WTC11 (cell line): ENCODE measurements at regions not wholly inside any gene's neighbourhood (a gene's known extent, or its start where the extent isn't known, plus 50 kb on each side); places are given as distances from the start of the nearest gene placed in this dataset.

Experiments
- ATAC-seq: fragments of 200-7000 bp; cut with Tn5 transposase; 2 replicates; pipeline ENCODE4 v1.10.0; 2021; ENCODE audit warnings: mild to moderate bottlenecking, moderate library complexity
- CTCF ChIA-PET: fragments of 300-600 bp; sonication (Branson Sonifier 250); formaldehyde crosslinking; loops from one replicate; lab custom pipeline; 2021; ENCODE audit warnings: antibody characterized with exemption; lab: Charles Lee
- POLR2A ChIA-PET: fragments of 350-600 bp; sonication (Branson Sonifier 250); formaldehyde crosslinking; loops from one replicate; lab custom pipeline; 2021; ENCODE audit warnings: antibody characterized with exemption; lab: Charles Lee
- DNase-seq: peaks from one replicate; pipeline ENCODE4 v3.0.0; 2021; ENCODE audit warnings: low spot score
- H3K27ac Mint-ChIP-seq: 2 replicates; pipeline ENCODE4 v1.8.0; 2021; ENCODE audit warnings: mixed read lengths
- H3K27me3 Mint-ChIP-seq: 2 replicates; pipeline ENCODE4 v1.8.0; 2021; ENCODE audit warnings: low read depth, mild to moderate bottlenecking, moderate library complexity, mixed read lengths
- H3K36me3 Mint-ChIP-seq: 2 replicates; pipeline ENCODE4 v1.8.0; 2021; ENCODE audit warnings: mixed read lengths
- H3K4me1 Mint-ChIP-seq: 2 replicates; pipeline ENCODE4 v1.8.0; 2022; ENCODE audit warnings: mixed read lengths
- H3K4me3 Mint-ChIP-seq: 2 replicates; pipeline ENCODE4 v1.8.0; 2021; ENCODE audit warnings: mild to moderate bottlenecking, moderate library complexity, mixed read lengths
- H3K9me3 Mint-ChIP-seq: 2 replicates; pipeline ENCODE4 v1.8.0; 2021; ENCODE audit warnings: mixed read lengths
- CREM ChIP-seq: sonication (generic); formaldehyde crosslinking; IDR thresholded peaks from 2 replicates; pipeline ENCODE4 v1.8.1; 2022; ENCODE audit warnings: mild to moderate bottlenecking, missing genetic modification reagents, moderate library complexity
- MXD4 ChIP-seq: fragments of 250-450 bp; sonication (Bioruptor Pico); IDR thresholded peaks from 2 replicates; pipeline ENCODE4 v1.8.0; 2021; ENCODE audit warnings: mild to moderate bottlenecking, moderate library complexity, borderline replicate concordance
- NFATC4 ChIP-seq: fragments of 250-450 bp; sonication (Bioruptor Pico); IDR thresholded peaks from 2 replicates; pipeline ENCODE4 v1.9.0; 2021; ENCODE audit warnings: mild to moderate bottlenecking
- RELA ChIP-seq: sonication (generic); formaldehyde crosslinking; IDR thresholded peaks from 2 replicates; pipeline ENCODE4 v1.8.1; 2022; ENCODE audit warnings: missing genetic modification reagents, mild to moderate bottlenecking, borderline replicate concordance
- RORB ChIP-seq: fragments of 250-450 bp; sonication (Bioruptor Pico); IDR thresholded peaks from 2 replicates; pipeline ENCODE4 v1.9.0; 2021; ENCODE audit warnings: mild to moderate bottlenecking
- SP1 ChIP-seq: sonication (generic); formaldehyde crosslinking; conservative IDR thresholded peaks from 2 replicates; pipeline ENCODE4 v1.8.1; 2022; ENCODE audit warnings: missing genetic modification reagents
- ZNF138 ChIP-seq: sonication (generic); formaldehyde crosslinking; conservative IDR thresholded peaks from 2 replicates; pipeline ENCODE4 v1.8.1; 2022; ENCODE audit warnings: mild to moderate bottlenecking, moderate library complexity, missing genetic modification reagents
- ZNF219 ChIP-seq: sonication (generic); formaldehyde crosslinking; IDR thresholded peaks from 2 replicates; pipeline ENCODE4 v1.8.0; 2023; ENCODE audit warnings: missing genetic modification reagents, mild to moderate bottlenecking, borderline replicate concordance
- ZNF232 ChIP-seq: sonication (generic); formaldehyde crosslinking; IDR thresholded peaks from 2 replicates; pipeline ENCODE4 v1.8.0; 2022; ENCODE audit warnings: mild to moderate bottlenecking, missing genetic modification reagents
- ZNF317 ChIP-seq: sonication (generic); formaldehyde crosslinking; IDR thresholded peaks from 2 replicates; pipeline ENCODE4 v1.8.1; 2023; ENCODE audit warnings: low read depth, mild to moderate bottlenecking, moderate library complexity, missing genetic modification reagents, borderline replicate concordance
- ZNF396 ChIP-seq: fragments of 250-450 bp; sonication (Bioruptor Pico); IDR thresholded peaks from 2 replicates; pipeline ENCODE4 v1.8.0; 2021; ENCODE audit warnings: mild to moderate bottlenecking, moderate library complexity, borderline replicate concordance
- ZNF423 ChIP-seq: fragments of 250-450 bp; sonication (Bioruptor Pico); IDR thresholded peaks from 2 replicates; pipeline ENCODE4 v2.1.2; 2022; ENCODE audit warnings: mild to moderate bottlenecking, moderate library complexity
- TF ChIP-seq, protein P1 (sequence below): sonication (generic); formaldehyde crosslinking; IDR thresholded peaks from 2 replicates; pipeline ENCODE4 v1.8.1; 2023; ENCODE audit warnings: mild to moderate bottlenecking, missing genetic modification reagents, moderate library complexity
- TF ChIP-seq, protein P2 (sequence below): sonication (generic); formaldehyde crosslinking; IDR thresholded peaks from 2 replicates; pipeline ENCODE4 v1.8.0; 2023; ENCODE audit warnings: missing genetic modification reagents
- TF ChIP-seq, protein P3 (sequence below): sonication (generic); formaldehyde crosslinking; IDR thresholded peaks from 2 replicates; pipeline ENCODE4 v1.8.0; 2023; ENCODE audit warnings: mild to moderate bottlenecking, missing genetic modification reagents
- TF ChIP-seq, protein P4 (sequence below): sonication (generic); formaldehyde crosslinking; IDR thresholded peaks from 2 replicates; pipeline ENCODE4 v1.8.1; 2022; ENCODE audit warnings: low read depth, mild to moderate bottlenecking, moderate library complexity, missing genetic modification reagents, borderline replicate concordance
- TF ChIP-seq, protein P5 (sequence below): fragments of 250-450 bp; sonication (Bioruptor Pico); IDR thresholded peaks from 2 replicates; pipeline ENCODE4 v1.9.0; 2021; ENCODE audit warnings: mild to moderate bottlenecking
- TF ChIP-seq, protein P6 (sequence below): fragments of 250-450 bp; sonication (Bioruptor Pico); IDR thresholded peaks from 2 replicates; pipeline ENCODE4 v1.9.0; 2021; ENCODE audit warnings: moderate library complexity, mild to moderate bottlenecking, inconsistent platforms, borderline replicate concordance

DNA sequence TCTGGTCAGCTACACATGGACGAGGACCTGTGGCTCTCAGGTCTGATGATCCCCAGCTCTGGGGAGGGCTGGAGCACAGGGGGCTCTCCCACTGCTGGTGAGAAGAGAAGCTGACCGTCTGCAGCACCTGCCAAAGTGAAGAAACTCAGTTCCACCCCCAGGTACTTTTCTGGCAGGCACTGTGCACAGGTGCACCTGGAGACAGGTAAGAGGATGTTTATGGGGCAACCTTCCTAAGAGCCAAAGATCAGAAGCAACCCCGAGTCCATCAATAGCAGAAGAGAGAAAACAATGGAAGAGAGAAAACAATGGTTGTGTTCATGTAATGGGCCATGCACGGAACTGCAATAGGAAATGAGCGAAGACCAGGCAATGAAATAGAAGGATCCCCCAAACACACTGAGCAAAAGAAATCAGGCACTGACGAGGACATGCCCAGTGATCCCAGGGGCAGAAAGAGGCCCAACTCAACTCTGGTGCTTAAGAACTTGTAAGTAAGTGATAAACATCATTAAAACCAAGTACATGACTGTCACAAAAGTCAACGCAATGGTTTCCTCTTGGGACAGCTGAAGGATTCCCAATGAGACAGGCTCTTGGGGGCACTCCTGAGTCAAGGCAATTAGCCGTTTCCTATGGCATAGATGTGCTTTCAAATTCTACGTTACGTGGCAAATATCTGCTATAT, 95.0 kb upstream of the ALDH1A3 start:
- H3K9me3 Mint-ChIP-seq: peaks cover 5% of the 10 kb centered on the region; the same call in 1 of the 2 replicates
- peaks cover 9% of the 10 kb centered on the region for H3K4me1 Mint-ChIP-seq
- no peak overlapping the region for H3K4me3 Mint-ChIP-seq
- POLR2A ChIA-PET: no interaction called here
- H3K27ac Mint-ChIP-seq: no peak overlapping the region
- TF ChIP-seq ZNF138 (CRISPR knock-in tag) (no peak), NFATC4 (CRISPR knock-in tag) (no peak), RORB (CRISPR knock-in tag) (no peak), ZNF317 (no peak), MXD4 (CRISPR knock-in tag) (no peak), ZNF219 (no peak), ZNF396 (CRISPR knock-in tag) (no peak), ZNF423 (CRISPR knock-in tag) (no peak), SP1 (no peak), ZNF232 (CRISPR knock-in tag) (no peak), CREM (CRISPR knock-in tag) (no peak), RELA (CRISPR knock-in tag) (no peak)
- TF ChIP-seq, protein P1, sequence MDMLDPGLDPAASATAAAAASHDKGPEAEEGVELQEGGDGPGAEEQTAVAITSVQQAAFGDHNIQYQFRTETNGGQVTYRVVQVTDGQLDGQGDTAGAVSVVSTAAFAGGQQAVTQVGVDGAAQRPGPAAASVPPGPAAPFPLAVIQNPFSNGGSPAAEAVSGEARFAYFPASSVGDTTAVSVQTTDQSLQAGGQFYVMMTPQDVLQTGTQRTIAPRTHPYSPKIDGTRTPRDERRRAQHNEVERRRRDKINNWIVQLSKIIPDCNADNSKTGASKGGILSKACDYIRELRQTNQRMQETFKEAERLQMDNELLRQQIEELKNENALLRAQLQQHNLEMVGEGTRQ: no peak
- TF ChIP-seq, protein P2, sequence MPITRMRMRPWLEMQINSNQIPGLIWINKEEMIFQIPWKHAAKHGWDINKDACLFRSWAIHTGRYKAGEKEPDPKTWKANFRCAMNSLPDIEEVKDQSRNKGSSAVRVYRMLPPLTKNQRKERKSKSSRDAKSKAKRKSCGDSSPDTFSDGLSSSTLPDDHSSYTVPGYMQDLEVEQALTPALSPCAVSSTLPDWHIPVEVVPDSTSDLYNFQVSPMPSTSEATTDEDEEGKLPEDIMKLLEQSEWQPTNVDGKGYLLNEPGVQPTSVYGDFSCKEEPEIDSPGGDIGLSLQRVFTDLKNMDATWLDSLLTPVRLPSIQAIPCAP: no peak
- TF ChIP-seq, protein P3, sequence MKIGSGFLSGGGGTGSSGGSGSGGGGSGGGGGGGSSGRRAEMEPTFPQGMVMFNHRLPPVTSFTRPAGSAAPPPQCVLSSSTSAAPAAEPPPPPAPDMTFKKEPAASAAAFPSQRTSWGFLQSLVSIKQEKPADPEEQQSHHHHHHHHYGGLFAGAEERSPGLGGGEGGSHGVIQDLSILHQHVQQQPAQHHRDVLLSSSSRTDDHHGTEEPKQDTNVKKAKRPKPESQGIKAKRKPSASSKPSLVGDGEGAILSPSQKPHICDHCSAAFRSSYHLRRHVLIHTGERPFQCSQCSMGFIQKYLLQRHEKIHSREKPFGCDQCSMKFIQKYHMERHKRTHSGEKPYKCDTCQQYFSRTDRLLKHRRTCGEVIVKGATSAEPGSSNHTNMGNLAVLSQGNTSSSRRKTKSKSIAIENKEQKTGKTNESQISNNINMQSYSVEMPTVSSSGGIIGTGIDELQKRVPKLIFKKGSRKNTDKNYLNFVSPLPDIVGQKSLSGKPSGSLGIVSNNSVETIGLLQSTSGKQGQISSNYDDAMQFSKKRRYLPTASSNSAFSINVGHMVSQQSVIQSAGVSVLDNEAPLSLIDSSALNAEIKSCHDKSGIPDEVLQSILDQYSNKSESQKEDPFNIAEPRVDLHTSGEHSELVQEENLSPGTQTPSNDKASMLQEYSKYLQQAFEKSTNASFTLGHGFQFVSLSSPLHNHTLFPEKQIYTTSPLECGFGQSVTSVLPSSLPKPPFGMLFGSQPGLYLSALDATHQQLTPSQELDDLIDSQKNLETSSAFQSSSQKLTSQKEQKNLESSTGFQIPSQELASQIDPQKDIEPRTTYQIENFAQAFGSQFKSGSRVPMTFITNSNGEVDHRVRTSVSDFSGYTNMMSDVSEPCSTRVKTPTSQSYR: no peak
- TF ChIP-seq, protein P4, sequence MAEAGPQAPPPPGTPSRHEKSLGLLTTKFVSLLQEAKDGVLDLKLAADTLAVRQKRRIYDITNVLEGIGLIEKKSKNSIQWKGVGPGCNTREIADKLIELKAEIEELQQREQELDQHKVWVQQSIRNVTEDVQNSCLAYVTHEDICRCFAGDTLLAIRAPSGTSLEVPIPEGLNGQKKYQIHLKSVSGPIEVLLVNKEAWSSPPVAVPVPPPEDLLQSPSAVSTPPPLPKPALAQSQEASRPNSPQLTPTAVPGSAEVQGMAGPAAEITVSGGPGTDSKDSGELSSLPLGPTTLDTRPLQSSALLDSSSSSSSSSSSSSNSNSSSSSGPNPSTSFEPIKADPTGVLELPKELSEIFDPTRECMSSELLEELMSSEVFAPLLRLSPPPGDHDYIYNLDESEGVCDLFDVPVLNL: no peak
- TF ChIP-seq, protein P5, sequence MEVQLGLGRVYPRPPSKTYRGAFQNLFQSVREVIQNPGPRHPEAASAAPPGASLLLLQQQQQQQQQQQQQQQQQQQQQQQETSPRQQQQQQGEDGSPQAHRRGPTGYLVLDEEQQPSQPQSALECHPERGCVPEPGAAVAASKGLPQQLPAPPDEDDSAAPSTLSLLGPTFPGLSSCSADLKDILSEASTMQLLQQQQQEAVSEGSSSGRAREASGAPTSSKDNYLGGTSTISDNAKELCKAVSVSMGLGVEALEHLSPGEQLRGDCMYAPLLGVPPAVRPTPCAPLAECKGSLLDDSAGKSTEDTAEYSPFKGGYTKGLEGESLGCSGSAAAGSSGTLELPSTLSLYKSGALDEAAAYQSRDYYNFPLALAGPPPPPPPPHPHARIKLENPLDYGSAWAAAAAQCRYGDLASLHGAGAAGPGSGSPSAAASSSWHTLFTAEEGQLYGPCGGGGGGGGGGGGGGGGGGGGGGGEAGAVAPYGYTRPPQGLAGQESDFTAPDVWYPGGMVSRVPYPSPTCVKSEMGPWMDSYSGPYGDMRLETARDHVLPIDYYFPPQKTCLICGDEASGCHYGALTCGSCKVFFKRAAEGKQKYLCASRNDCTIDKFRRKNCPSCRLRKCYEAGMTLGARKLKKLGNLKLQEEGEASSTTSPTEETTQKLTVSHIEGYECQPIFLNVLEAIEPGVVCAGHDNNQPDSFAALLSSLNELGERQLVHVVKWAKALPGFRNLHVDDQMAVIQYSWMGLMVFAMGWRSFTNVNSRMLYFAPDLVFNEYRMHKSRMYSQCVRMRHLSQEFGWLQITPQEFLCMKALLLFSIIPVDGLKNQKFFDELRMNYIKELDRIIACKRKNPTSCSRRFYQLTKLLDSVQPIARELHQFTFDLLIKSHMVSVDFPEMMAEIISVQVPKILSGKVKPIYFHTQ (CRISPR knock-in tag): no peak
- TF ChIP-seq, protein P6, sequence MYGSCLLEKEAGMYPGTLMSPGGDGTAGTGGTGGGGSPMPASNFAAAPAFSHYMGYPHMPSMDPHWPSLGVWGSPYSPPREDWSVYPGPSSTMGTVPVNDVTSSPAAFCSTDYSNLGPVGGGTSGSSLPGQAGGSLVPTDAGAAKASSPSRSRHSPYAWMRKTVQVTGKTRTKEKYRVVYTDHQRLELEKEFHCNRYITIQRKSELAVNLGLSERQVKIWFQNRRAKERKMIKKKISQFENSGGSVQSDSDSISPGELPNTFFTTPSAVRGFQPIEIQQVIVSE (CRISPR knock-in tag): no peak
- TF ChIP-seq, all 79 proteins: peak for 0
- CTCF ChIA-PET: no interaction called here
- Mint-ChIP-seq H3K27me3 (no peaks in the 10 kb centered on the region; the same call in 1 of the 2 replicates), H3K36me3 (no peaks in the 10 kb centered on the region; the same call in none of the 2 replicates)
- DNase-seq (peak; percentile 6), ATAC-seq (no peak)
